ENCODE measurements at regions not wholly inside any gene's neighbourhood (a gene's known extent, or its start where the extent isn't known, plus 50 kb on each side); places are given as distances from the start of the nearest gene placed in this dataset.
A peak's percentile ranks its signal among the peaks of the same experiment; 100 is the strongest.
"Not testable (repeated sequence)": the region's sequence is repeated elsewhere in the genome, so short reads cannot be mapped to it uniquely, and the experiment has no call there.

- Histone ChIP-seq H3K27ac (ENCODE audit: low read length) (no peak overlapping the region), H3K27me3 (ENCODE audit: low read depth, low read length) (no peaks in the 10 kb centered on the region)
These were observed 592.9 kb downstream of the TRIML1 start for GRCh38 chr4:188732131-188732530.

GRCh38 chr4:188735082-188735481 lies 595.8 kb downstream of the TRIML1 start:
- H3K36me3 ChIP-seq (replicated peaks; ENCODE audit: low read depth, low read length), result no peaks in the 10 kb centered on the region
- H3K4me3 ChIP-seq (ENCODE audit: low read length), result no peak overlapping the region
- TF ChIP-seq CTCF (IDR thresholded peaks at IDR 0.05; ENCODE audit: low read depth, low read length), result no peak
- no peak for TF ChIP-seq EZH2phosphoT487 (IDR thresholded peaks at IDR 0.05; ENCODE audit: low read depth)
- no peaks in the 10 kb centered on the region for H3K4me1 ChIP-seq (ENCODE audit: low read length)
- H3K79me2 ChIP-seq (ENCODE audit: low read length), result no peaks in the 10 kb centered on the region
- H3K27ac ChIP-seq (ENCODE audit: low read length), result no peak overlapping the region
- no peaks in the 10 kb centered on the region for H3K27me3 ChIP-seq (ENCODE audit: low read depth, low read length)
- no peaks in the 10 kb centered on the region for H4K20me1 ChIP-seq (ENCODE audit: insufficient read depth, low read length)
- H3K9ac ChIP-seq (ENCODE audit: low read length), result no peak overlapping the region
- no peak overlapping the region for H3K4me2 ChIP-seq (ENCODE audit: low read length)
- no peak overlapping the region for H2AFZ ChIP-seq (ENCODE audit: low read depth, low read length)
- H3K9me3 ChIP-seq (ENCODE audit: insufficient read depth, low read length), result no peaks in the 10 kb centered on the region

More at GRCh38 chr4:188732131-188732530, 592.9 kb downstream of the TRIML1 start:
- H2AFZ ChIP-seq (ENCODE audit: low read depth, low read length), result no peak overlapping the region
- no peaks in the 10 kb centered on the region for H3K79me2 ChIP-seq (ENCODE audit: low read length)
- no peaks in the 10 kb centered on the region for H3K36me3 ChIP-seq (replicated peaks; ENCODE audit: low read depth, low read length)
- H3K4me3 ChIP-seq (ENCODE audit: low read length), result no peak overlapping the region
- H3K4me1 ChIP-seq (ENCODE audit: low read length), result no peaks in the 10 kb centered on the region
- no peaks in the 10 kb centered on the region for H4K20me1 ChIP-seq (ENCODE audit: insufficient read depth, low read length)
- TF ChIP-seq CTCF (IDR thresholded peaks at IDR 0.05; ENCODE audit: low read depth, low read length), result no peak
- no peak for TF ChIP-seq EZH2phosphoT487 (IDR thresholded peaks at IDR 0.05; ENCODE audit: low read depth)
- no peaks in the 10 kb centered on the region for H3K9me3 ChIP-seq (ENCODE audit: insufficient read depth, low read length)
- H3K4me2 ChIP-seq (ENCODE audit: low read length), result no peak overlapping the region
- H3K9ac ChIP-seq (ENCODE audit: low read length), result no peak overlapping the region

- TF ChIP-seq EZH2phosphoT487 (IDR thresholded peaks at IDR 0.05; ENCODE audit: low read depth) (no peak), CTCF (IDR thresholded peaks at IDR 0.05; ENCODE audit: low read depth, low read length) (no peak)
- H3K27ac ChIP-seq (ENCODE audit: low read length), result no peak overlapping the region
- H3K4me1 ChIP-seq (ENCODE audit: low read length), result no peaks in the 10 kb centered on the region
- no peaks in the 10 kb centered on the region for H3K27me3 ChIP-seq (ENCODE audit: low read depth, low read length)
- H3K9ac ChIP-seq (ENCODE audit: low read length), result no peak overlapping the region
- H3K36me3 ChIP-seq (replicated peaks; ENCODE audit: low read depth, low read length), result no peaks in the 10 kb centered on the region
- no peak overlapping the region for H3K4me3 ChIP-seq (ENCODE audit: low read length)
- no peaks in the 10 kb centered on the region for H3K79me2 ChIP-seq (ENCODE audit: low read length)
- H4K20me1 ChIP-seq (ENCODE audit: insufficient read depth, low read length), result no peaks in the 10 kb centered on the region
- no peak overlapping the region for H3K4me2 ChIP-seq (ENCODE audit: low read length)
- no peaks in the 10 kb centered on the region for H3K9me3 ChIP-seq (ENCODE audit: insufficient read depth, low read length)
- H2AFZ ChIP-seq (ENCODE audit: low read depth, low read length), result no peak overlapping the region
These were observed 598.2 kb downstream of the TRIML1 start for GRCh38 chr4:188737251-188738002.

DNA sequence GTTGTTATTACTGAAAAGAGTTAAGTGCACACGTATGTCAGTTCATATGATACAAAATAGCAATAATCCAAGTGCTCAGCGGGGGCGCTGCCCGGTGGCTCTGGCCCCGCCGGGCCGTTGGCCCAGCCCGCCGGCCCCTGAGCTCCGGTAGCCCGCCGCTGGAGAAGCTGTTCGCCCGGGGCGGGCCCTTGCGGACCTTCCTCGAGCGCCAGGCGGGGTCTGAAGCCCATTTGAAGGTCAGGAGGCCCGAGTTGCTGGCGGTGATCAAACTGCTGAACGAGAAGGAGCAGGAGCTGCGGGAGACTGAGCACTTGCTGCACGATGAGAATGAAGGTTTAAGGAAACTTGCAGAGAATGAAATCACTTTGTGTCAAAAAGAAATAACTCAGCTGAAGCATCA lies 599.0 kb downstream of the TRIML1 start:
- not testable (repeated sequence) for H3K4me2 ChIP-seq (ENCODE audit: low read length); H3K9ac ChIP-seq (ENCODE audit: low read length); H3K27me3 ChIP-seq (ENCODE audit: low read depth, low read length); H3K79me2 ChIP-seq (ENCODE audit: low read length); H3K4me1 ChIP-seq (ENCODE audit: low read length); H3K27ac ChIP-seq (ENCODE audit: low read length); H4K20me1 ChIP-seq (ENCODE audit: insufficient read depth, low read length); H3K9me3 ChIP-seq (ENCODE audit: insufficient read depth, low read length); H3K36me3 ChIP-seq (replicated peaks; ENCODE audit: low read depth, low read length); H2AFZ ChIP-seq (ENCODE audit: low read depth, low read length)
- H3K4me3 ChIP-seq (ENCODE audit: low read length), result peak overlapping the region; percentile 46; the same call in 1 of the 2 replicates

GRCh38 chr4:188740172-188740571 lies 600.9 kb downstream of the TRIML1 start:
- not testable (repeated sequence) for H4K20me1 ChIP-seq (ENCODE audit: insufficient read depth, low read length); H3K4me3 ChIP-seq (ENCODE audit: low read length)

DNA sequence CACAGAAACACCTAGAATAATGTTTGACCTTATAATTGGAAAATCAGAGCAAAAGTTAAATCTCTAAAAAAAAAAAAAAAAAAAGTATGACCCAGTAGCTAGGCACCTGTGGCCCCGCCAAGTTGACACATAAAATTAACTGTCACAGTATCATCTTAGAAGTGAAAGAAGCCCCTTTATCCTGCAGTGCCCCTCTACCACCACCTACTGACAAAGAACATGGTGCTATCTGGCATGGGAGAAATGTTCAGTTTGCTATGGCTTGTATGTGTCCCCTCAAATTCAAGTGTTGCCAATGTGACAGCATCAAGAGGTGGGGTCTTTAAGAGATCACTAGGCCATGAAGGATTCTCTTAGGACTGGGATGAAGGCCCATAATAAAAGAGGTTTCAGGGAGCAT lies 601.5 kb downstream of the TRIML1 start:
- not testable (repeated sequence) for H3K4me1 ChIP-seq (ENCODE audit: low read length); H3K4me2 ChIP-seq (ENCODE audit: low read length)

More at GRCh38 chr4:188740172-188740571, 600.9 kb downstream of the TRIML1 start:
- not testable (repeated sequence) for H3K79me2 ChIP-seq (ENCODE audit: low read length); H3K27ac ChIP-seq (ENCODE audit: low read length); H3K36me3 ChIP-seq (replicated peaks; ENCODE audit: low read depth, low read length); H3K9me3 ChIP-seq (ENCODE audit: insufficient read depth, low read length); H3K9ac ChIP-seq (ENCODE audit: low read length); H2AFZ ChIP-seq (ENCODE audit: low read depth, low read length); H3K4me1 ChIP-seq (ENCODE audit: low read length); H3K4me2 ChIP-seq (ENCODE audit: low read length); H3K27me3 ChIP-seq (ENCODE audit: low read depth, low read length)

More for the DNA sequence above, 601.5 kb downstream of the TRIML1 start:
- H3K36me3 ChIP-seq (replicated peaks; ENCODE audit: low read depth, low read length); H4K20me1 ChIP-seq (ENCODE audit: insufficient read depth, low read length); H3K79me2 ChIP-seq (ENCODE audit: low read length); H3K9me3 ChIP-seq (ENCODE audit: insufficient read depth, low read length); H3K27me3 ChIP-seq (ENCODE audit: low read depth, low read length); H3K9ac ChIP-seq (ENCODE audit: low read length); H2AFZ ChIP-seq (ENCODE audit: low read depth, low read length); H3K4me3 ChIP-seq (ENCODE audit: low read length); H3K27ac ChIP-seq (ENCODE audit: low read length): not testable (repeated sequence)
